NCI-H460 (cell line): ENCODE measurements at regions not wholly inside any gene's neighbourhood (a gene's known extent, or its start where the extent isn't known, plus 50 kb on each side); places are given as distances from the start of the nearest gene placed in this dataset.
A peak's percentile ranks its signal among the peaks of the same experiment; 100 is the strongest.
"Not testable (repeated sequence)": the region's sequence is repeated elsewhere in the genome, so short reads cannot be mapped to it uniquely, and the experiment has no call there.

Experiments
- DNase-seq: peaks from one replicate; pipeline ENCODE4 v3.0.0-alpha.2; 2016; ENCODE audit warnings: low read depth; ENCODE audit errors: extremely low read depth

DNA sequence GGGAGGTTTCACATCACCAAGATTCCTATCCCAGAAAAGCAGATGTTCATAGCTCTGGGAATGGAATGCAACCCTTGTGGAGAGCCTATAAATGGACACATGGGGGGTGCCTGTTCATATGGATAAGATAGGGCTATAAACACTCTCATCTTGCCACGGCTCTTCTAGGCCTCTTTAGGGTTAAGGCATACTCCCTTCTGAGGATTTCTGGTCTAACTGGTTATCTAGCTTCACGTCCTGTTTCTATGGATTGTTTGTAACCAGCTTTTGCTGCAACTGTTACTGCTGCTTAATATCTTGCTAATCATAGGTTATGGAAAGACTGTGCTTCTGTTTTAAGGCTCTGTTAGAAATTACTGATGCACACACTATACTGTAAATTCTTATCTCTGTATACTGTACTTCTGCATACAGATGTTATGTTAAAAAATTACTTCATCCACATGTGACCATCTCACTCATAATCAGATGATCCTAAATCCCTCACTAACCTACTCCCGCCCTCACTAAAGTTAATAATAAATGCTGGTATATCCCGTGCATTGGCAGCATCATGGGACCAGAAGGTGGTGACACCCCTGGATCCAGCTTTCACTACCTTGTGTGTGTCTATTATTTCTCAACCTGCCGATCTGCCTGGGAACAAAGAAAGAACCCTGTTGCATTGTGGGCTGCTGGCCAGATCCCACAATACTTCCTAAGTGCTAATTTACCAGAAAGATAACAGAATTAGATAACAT lies 68.7 kb downstream of the PRKAB2 start:
- not testable (repeated sequence) for DNase-seq

DNA sequence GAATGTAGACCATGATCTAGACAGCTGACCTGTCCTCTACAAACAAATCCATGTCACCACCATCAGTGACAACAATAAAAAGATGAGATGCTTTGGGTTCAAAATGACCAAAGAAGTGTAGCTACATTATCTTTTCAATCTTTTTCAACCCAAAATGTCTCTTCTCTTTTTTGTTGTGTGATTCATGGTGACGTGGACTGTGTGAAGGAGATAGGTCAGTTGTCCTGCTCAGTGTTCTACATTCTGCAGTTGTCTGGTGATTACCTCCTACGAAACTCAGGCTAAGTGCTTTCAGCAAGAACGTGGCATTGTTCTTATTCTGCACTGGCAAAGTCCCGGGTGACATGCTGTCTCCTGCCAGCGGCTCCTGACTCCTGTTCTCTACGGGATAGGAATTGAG lies 73.1 kb downstream of the PRKAB2 start:
- DNase-seq, result no peak

DNA sequence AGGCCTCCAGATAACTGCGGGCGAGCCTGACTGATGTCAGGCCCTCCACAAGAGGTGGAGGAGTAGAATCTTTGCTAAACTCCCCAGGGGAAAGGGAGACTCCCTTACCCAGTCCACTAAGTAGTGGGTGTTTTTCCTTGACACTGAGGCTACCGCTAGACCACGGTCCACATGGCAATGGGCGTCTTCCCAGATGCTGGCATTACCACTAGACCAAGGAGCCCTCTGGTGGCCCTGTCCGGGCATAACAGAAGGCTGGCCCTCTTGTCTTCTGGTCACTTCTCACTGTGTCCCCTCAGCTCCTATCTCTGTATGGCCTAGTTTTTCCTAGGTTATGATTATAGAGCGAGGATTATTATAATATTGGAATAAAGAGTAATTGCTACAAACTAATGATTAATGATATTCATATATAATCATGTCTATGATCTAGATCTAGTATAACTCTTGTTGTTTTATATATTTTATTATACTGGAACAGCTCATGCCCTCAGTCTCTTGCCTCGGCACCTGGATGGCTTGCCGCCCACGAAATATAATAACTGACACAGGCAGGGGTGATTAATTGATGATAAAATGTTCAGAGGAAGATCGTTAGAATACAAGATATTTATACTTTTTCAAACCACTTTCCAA lies 73.8 kb downstream of the PRKAB2 start:
- peak; percentile 60 for DNase-seq

DNA sequence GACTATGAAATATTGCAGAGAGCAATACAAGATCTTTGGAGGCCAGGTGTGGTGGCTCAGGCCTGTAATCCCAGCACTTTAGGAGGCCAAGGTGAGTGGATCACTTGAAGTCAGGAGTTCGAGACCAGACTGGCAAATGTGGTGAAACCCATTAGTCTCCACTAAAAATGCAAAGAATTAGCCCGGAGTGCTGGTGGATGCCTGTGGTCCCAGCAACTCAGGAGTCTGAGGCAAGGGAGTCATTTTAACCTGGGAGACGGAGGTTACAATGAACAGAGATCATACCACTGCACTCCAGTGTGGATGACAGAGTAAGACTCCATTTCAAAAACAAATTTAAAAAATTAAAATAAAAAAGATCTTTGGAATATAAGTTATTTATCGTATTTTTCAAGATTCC lies 76.6 kb downstream of the PRKAB2 start:
- DNase-seq, result no peak

DNA sequence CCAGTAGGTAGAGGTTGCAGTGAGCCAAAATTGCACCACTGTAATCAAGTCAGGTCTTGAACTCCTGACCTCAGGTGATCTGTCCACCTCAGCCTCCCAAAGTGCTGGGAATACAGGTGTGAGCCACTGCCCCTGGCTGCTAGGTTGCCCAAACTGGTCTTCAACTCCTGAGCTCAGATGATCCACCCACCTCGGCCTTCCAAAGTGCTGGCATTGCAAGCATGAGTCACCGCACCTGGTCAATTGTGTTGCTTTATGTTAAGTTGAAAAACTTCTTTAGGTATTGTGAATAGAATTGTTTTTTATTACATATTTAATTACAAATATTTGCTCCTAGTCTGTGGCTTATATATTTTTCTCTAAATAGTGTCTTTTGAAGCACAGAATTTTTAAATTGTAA lies 80.5 kb downstream of the PRKAB2 start:
- DNase-seq, result no peak

DNA sequence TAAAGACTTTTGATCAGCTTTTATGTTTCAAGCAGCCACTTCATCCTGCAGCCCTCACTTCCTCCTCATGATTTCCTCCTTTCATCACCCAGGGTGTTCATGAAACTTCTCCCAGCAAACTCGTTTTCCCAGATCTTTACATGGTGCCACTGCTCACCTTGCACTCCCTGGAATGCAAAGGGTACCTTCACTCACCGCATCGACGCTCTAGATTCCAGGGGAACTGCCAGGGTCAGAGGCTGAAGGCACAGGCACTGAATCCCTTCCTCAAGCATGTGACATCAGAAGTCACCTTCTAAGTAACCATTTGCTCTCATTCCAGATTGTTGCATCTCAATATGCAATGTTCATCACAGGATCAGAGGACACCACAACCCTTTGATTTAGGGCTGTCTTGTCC lies 82.8 kb downstream of the PRKAB2 start:
- DNase-seq, result no peak

DNA sequence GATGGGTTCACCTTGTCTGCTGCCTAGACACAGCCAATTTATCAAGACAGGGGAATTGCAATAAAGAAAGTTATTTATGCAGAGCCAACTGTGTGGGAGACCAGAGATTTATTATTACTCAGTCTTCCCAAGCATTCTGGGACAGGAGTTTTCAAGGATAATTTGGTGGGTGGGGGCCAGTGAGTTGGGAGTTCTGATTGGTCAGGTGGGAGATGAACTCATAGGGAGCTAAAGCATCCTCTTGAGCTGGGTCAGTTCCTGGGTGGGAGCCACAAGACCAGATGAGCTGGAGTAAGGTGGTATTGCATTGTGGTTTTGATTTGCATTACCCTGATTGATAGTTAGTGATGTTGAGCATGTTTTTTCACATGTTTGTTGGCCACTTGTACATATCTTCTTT lies 86.1 kb downstream of the PRKAB2 start:
- DNase-seq, result no peak

DNA sequence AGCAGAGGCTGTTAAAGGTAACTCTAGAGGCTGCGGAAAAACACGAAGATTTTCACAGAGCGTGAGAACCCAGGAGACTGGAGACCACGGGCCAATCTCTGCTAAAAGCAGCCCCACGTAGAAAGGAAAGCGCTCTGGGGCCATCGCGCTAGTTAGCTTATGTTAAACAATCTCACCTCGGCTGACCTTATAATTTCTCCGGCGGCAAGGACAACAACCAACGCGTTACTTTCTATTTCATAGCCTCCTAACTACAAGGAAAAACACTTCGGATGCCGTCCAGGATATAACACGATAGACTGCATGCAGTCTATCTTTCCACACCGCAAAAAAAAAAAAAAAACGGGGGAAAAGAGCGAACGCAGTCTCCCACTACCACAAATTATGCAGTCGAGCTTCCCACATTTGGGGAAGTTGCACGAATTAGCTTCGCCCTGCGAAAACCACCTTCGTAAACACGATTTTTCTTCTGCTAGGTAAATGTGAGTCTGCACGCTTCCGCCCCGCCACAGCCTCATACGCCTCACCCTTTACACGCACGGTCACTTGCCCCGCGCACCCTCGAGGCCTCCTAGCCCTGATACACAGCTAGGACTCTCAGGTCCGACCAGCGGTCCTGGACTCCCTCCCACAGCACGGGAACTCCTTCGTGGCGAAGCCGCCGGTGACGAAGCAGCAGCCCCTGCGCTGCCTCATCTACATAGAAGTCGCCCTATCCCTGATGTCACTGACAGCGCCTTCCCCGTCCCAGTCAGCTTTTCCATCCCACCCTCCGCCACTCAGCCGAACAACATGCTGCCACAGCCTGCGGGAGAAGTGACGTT lies 87.8 kb downstream of the PRKAB2 start:
- DNase-seq, result peak; percentile 96

DNA sequence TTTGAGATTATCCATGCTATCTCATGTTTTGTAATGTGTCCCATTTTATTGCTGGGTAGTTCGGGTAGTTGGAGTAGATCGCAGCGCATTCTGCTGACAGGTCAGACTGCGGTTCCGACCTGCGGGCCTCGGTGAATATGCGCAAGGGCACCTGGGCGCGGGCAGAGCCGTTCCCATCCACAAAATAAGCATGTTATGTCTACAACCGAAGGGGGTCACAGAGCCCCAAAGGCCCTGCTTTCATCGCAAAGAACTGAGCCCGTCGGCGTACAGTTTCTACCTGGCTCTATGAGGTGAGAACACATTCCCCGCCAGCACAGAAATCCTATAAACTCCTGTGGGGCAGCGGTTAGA lies 88.4 kb downstream of the PRKAB2 start:
- DNase-seq, result no peak

DNA sequence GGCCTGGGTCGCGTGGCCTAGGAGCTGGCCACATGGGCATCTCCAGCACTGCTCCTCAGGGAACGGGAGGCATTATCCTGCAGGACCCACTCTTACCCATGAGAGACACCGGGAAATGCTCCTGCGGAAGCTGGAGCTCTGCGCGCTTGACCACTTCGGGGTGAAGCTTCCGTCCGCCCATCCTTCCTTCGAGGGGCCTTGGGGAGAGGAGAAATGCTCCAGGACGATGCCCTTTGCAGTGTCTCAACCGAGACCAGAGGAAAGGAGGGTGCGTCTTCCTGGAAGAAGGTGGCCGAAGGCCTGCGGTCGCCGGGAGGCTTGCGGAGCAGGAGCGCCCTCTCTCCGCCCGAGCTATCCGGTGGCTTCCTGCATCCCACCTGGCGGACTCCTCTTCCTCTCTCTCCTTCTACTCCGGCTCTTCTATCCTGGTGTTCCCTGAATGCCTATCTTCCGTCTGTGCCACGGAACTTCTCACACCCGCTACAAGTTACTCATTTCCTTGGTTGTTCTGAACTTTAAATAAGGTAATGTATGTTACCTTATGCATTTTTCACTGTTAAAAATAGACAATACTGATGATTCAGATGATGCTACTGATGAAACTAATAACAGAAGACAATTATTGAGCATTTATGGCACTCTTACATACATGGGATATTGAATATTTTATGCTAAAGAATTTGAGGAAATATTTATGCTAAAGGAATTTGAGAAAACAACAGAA lies 91.4 kb downstream of the PRKAB2 start:
- no peak for DNase-seq

DNA sequence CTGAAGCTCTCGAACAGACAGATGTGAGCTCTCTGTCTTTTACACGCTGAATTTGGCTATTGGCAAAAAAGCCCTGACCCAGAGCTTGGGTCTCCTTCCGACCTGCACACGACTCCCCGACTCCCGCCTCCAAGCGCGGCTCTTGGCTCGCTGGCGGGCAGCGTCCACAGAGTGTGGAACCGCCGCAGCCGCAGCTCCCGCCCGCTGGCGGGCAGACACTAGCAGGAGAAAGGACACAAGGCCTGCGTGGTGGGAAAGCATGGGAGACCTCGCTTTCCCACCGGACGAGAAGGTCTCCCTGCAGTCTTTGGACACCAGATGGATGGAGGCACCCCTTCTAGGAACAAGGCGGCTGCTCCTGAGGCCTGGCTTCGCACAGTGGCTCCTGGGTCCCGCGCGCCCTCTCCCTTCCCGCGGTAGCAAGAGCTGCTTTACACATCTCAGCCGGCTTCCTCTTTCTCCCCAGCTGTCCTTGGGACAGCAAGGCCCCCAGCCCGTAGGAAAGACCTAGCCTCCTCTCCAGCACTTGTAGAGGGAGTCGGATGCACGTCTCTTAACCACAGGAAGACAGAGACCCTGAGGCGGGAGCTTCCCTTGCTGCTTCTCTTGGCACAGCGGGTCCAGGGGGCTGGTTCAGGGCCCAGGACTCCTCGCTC lies 92.1 kb downstream of the PRKAB2 start:
- no peak for DNase-seq

DNA sequence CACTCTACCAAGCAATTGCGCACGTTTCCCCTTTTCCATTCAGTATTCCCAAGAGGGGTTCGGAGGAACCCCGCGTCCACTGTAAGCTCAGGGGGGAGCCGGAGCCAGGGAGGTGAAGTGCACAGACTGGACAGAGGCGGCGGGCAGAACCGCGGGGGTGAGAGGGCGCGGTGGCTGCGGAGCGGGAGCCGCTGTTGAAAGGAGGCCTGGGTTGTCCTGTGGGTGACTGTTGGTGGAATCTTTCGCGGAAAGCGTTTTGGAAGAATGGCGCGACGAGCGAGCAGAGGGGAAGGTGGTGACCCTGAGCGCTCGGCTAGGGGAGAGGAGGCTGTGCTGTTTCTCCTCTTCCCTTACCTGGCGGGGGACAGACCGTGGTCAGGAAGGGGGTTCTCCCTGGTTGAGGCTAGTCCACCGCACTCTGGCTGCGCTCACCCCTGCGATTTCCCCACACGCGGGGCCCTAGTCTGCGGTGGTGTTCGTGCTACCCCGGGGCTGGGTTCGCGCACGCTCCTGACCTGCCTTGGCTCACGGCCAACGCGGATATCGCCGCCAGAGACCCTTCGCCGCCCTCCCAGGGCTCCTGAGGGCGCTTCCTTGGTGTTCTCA lies 92.8 kb downstream of the PRKAB2 start:
- DNase-seq, result no peak

DNA sequence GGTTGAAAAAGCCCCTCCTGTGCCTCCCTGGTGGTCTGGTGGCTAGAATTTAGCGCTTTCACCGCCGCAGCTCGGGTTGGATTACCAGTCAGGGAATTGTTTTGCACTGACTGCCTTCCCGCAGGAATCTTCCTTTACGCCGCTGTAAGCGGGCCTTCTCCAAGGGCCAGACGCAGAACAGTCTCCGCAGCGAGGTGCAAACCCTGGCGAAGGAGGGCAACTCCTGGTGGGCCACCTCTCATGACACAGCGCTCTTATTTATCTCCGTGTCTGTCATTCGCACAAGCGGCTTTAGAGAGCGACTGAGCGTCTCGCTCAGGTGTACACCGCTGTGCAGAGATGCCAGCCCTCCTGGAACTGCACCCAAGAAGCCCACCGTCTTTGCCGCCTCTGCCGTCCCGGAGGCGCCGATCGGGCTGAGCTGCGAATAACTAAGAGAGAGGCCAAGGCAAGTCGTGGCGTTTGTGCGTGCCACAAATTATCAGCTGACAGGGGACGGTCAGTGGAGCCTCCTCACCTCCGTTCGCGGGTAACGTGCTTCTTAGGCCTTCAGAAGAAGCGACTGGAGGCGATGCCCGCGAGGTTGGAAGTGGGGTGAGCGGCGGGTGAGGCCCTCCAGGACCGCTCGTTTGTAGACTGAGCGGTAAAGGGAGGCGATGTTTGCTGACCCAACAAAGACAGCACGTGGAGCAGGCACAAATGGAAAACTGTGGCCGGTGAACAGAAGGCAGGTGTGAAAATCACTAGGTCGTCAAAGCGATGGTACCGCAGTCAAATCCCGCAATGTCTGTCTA lies 93.5 kb downstream of the PRKAB2 start:
- DNase-seq, result no peak

DNA sequence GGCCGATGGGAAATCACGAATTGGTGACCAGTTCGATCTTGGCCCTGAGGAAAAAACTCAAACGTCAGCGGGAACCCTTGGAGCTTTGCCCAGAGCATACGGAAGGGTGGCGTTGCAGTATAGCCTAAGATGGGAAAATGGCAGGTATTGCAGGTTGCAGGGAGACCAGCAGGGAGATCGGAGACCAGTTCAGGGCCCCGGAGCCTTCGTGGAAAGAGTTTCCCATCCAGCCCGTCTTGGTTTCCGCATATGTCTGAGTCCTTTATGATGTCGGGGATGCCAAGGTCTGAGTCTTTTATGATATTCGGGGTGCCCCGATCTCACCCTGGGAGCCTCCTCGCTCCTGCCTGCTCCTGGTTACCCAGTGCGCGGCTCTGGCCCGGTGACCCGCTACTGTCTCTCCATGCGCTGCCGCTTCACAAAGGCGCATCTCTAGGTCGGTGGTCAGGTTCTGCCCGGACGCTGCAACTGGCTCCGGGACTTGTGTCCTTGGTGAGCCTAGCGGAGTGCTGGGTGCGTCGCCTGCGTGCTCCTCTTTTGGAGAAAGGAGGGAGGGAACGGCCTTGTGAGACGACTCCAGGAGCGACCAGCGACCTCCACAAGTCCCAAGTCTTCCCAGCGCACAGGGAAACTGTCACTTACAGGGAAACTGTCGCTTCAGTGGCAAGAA lies 94.2 kb downstream of the PRKAB2 start:
- DNase-seq, result no peak

DNA sequence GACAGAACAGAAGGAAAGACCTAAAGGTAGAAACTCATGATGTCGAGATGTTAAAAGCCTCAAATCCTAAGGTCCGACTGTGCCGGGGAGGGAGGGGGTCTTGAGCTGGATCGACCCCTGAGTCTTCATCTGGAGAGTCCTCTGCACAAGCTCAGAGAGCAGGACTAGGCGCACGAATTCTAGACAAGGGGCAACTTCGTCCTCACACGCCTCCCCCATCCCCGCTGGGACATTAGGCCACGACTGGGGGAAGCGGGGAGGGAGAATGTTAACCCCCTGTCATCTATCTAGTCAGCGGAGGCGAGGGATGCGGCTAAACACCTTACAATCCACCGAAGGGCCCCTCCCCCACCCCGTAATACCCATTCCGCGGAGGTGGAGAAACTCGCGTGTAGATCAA lies 94.7 kb downstream of the PRKAB2 start:
- DNase-seq, result no peak

DNA sequence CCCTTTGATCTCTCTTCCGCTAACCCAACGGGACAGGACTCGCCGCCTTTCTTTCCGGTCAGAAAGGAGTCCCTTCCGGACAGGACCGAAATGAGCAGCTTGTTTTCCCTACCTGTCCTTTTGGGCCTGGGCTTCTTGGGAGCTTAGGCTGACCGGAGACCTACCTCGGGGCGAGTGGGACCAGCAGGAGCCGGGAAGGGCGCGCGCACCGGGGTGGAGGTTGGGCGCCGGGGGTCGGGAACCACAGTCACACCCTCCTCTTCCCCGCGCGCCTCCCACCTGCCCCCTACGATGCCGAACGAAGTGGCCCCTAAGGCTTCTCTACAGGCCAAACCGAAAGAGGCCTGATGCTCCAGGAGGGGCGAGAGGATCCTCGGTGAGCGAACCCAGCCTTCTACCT lies 95.2 kb downstream of the PRKAB2 start:
- DNase-seq, result no peak

DNA sequence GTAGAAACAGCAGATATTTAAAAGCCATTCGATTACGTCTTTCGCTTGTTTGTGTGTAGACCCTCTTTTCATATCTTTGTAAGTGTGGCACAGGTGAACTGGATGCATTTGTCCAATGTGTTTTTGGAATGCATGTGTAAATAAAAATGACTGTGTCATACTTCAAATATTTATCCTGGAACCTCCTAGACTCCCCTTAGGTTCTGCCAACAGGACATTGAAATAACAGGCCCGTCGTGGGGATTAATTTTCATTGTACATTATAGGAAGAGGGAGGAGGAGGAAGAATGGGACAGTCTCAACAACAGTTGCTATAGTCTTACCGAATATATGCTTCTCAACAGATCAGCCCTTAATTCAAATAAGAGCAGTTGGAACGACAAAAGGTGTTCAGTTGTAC lies 95.8 kb downstream of the PRKAB2 start:
- no peak for DNase-seq

DNA sequence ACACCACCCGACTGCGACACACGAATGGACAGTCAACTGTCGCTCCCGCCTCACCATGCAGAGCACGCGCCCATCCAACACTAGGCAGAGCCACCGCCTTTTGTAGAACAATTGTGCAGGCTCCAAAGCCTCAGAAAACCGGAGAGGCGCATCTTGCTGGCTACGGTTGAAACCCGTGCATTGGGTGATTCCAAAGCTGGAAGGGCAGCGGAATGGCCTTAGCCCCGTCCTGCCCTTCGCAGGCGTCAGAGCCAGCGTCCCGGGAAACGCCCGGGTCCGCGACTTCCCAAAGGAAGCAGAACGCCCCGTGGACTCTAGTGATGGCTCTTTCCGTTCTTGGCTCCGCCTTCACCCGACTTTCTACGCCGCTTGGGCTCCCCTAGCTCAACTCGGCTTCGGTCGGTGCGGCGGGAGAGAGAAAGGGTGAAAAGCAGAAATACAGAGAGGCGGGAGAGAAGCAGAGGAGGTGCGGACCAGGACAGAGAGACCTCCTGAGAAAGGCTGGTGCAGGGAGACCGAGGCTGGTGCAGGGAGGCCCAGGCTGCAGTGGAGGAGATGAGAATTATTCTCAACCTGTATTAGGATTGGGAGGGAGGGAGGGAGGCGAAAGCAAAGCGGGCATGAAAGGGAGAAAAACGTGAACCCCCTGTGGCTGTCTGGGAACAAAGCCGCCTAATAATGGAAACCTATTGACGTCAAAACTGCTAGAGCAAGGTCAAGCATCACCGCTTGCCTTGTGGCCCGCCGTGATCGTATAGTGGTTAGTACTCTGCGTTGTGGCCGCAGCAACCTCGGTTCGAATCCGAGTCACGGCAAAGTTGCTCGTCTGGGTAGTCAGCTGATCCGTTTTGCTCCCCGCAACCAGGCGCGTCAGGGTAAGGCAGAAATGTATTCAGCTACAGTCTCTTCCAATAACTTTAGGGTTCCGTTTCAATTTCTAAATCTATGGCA lies 99.5 kb downstream of the PRKAB2 start:
- DNase-seq, result peak; percentile 40
